IMR-90 (cell line): ENCODE measurements at regions not wholly inside any gene's neighbourhood (a gene's known extent, or its start where the extent isn't known, plus 50 kb on each side); places are given as distances from the start of the nearest gene placed in this dataset.

ENCODE experiments used
- ATAC-seq: fragments of 200-7000 bp; cut with Tn5 transposase; 2 replicates; pipeline ENCODE4 v1.9.1; 2020; ENCODE audit warnings: low read depth, mild to moderate bottlenecking, moderate library complexity
- BruUV-seq: library from RNA; stranded (reverse); fragments of 400-500 nt; replicated peaks from 2 replicates; lab custom pipeline; 2021; lab: Mats Ljungman, UMichigan
- CTCF ChIA-PET: fragments of 300-600 bp; formaldehyde crosslinking; extraction: SDS; loops from one replicate; lab custom pipeline; 2021; ENCODE audit warnings: antibody characterized with exemption; lab: Yijun Ruan, JAX
- POLR2A ChIA-PET: fragments of 300-600 bp; sonication (Branson Sonifier 250); formaldehyde crosslinking; loops from one replicate; lab custom pipeline; 2022; ENCODE audit warnings: antibody characterized with exemption; ENCODE audit not compliant: unreplicated experiment; lab: Charles Lee
- DNase-seq: peaks from one replicate; pipeline ENCODE4 v3.0.0; 2013
- H2AFZ ChIP-seq: replicated peaks from 2 replicates; pipeline ENCODE3; 2013; ENCODE audit warnings: low read length, mild to moderate bottlenecking; ENCODE audit not compliant: poor library complexity
- H2AK5ac ChIP-seq: 2 replicates; pipeline ENCODE4 v1.6.1; 2013; ENCODE audit warnings: low read depth, low read length, inconsistent platforms
- H2AK9ac ChIP-seq: replicated peaks from 2 replicates; pipeline ENCODE3; 2013; ENCODE audit warnings: mild to moderate bottlenecking, low read depth, low read length, moderate library complexity; ENCODE audit not compliant: poor library complexity
- H2BK120ac ChIP-seq: 2 replicates; pipeline ENCODE4 v1.6.1; 2013; ENCODE audit warnings: low read depth, low read length, inconsistent platforms
- H2BK15ac ChIP-seq: 3 replicates; pipeline ENCODE4 v1.6.1; 2013; ENCODE audit warnings: low read depth, low read length, inconsistent platforms
- H2BK20ac ChIP-seq: 2 replicates; pipeline ENCODE4 v1.6.1; 2013; ENCODE audit warnings: low read depth, mild to moderate bottlenecking, inconsistent platforms, low read length, moderate library complexity
- H2BK5ac ChIP-seq: 2 replicates; pipeline ENCODE4 v1.6.1; 2013; ENCODE audit warnings: mild to moderate bottlenecking, low read depth, low read length, inconsistent platforms; ENCODE audit not compliant: poor library complexity, severe bottlenecking
- H3K14ac ChIP-seq: replicated peaks from 2 replicates; pipeline ENCODE4 v1.6.1; 2013; ENCODE audit warnings: low read depth, low read length, inconsistent platforms
- H3K18ac ChIP-seq: 2 replicates; pipeline ENCODE4 v1.6.1; 2013; ENCODE audit warnings: low read depth, low read length, control low read depth
- H3K23ac ChIP-seq: 2 replicates; pipeline ENCODE4 v1.6.1; 2013; ENCODE audit warnings: low read depth, low read length, inconsistent platforms
- H3K27ac ChIP-seq: 2 replicates; pipeline ENCODE4 v1.5.1; 2013; ENCODE audit warnings: mild to moderate bottlenecking, control low read depth, low read length; ENCODE audit not compliant: insufficient read depth
- H3K27me3 ChIP-seq: 2 replicates; pipeline ENCODE4 v1.6.1; 2013; ENCODE audit warnings: low read length; ENCODE audit not compliant: control insufficient read depth, insufficient read depth
- H3K36me3 ChIP-seq: 2 replicates; pipeline ENCODE4 v1.6.1; 2013; ENCODE audit warnings: low read length, mixed read lengths; ENCODE audit not compliant: control insufficient read depth, insufficient read depth
- H3K4ac ChIP-seq: 2 replicates; pipeline ENCODE4 v1.6.1; 2013; ENCODE audit warnings: low read depth, low read length, inconsistent platforms
- H3K4me1 ChIP-seq: 2 replicates; pipeline ENCODE4 v1.6.1; 2013; ENCODE audit warnings: low read length, mixed read lengths; ENCODE audit not compliant: control insufficient read depth, insufficient read depth
- H3K4me2 ChIP-seq: 2 replicates; pipeline ENCODE4 v1.6.1; 2013; ENCODE audit warnings: low read depth, mild to moderate bottlenecking, control low read depth, low read length, moderate library complexity
- H3K4me3 ChIP-seq: 2 replicates; pipeline ENCODE4 v1.5.1; 2013; ENCODE audit warnings: low read depth, mild to moderate bottlenecking, control low read depth, low read length, moderate library complexity; ENCODE audit not compliant: insufficient read depth
- H3K56ac ChIP-seq: 2 replicates; pipeline ENCODE4 v1.6.1; 2013; ENCODE audit warnings: low read length, inconsistent platforms; ENCODE audit not compliant: insufficient read depth; ENCODE audit errors: extremely low read depth
- H3K79me1 ChIP-seq, 2 experiments: 2 replicates each; pipeline ENCODE4 v1.6.1; 2013; ENCODE audit warnings: low read length in 2 of 2, inconsistent platforms in 1 of 2, low read depth in 1 of 2
- H3K9ac ChIP-seq: 2 replicates; pipeline ENCODE4 v1.6.1; 2013; ENCODE audit warnings: low read depth, low read length, control low read depth
- H3K9me1 ChIP-seq: 2 replicates; pipeline ENCODE4 v1.6.1; 2013; ENCODE audit warnings: low read length, inconsistent platforms; ENCODE audit not compliant: insufficient read depth
- H3K9me3 ChIP-seq: 2 replicates; pipeline ENCODE4 v1.6.1; 2013; ENCODE audit warnings: low read length; ENCODE audit not compliant: control insufficient read depth, insufficient read depth
- H4K20me1 ChIP-seq: 2 replicates; pipeline ENCODE4 v1.6.1; 2013; ENCODE audit warnings: low read length, inconsistent platforms; ENCODE audit not compliant: insufficient read depth
- H4K5ac ChIP-seq: 2 replicates; pipeline ENCODE4 v1.6.1; 2013; ENCODE audit warnings: mild to moderate bottlenecking, low read depth, low read length, control low read depth
- H4K8ac ChIP-seq, 2 experiments: 2 replicates each; pipeline ENCODE4 v1.6.1; 2013; ENCODE audit warnings: low read depth in 2 of 2, low read length in 2 of 2, control low read depth in 1 of 2, inconsistent platforms in 1 of 2
- H4K91ac ChIP-seq: 2 replicates; pipeline ENCODE4 v1.6.1; 2013; ENCODE audit warnings: low read depth, low read length, inconsistent platforms; ENCODE audit not compliant: insufficient read depth
- BHLHE40 ChIP-seq: fragments of 150-350 bp; IDR thresholded peaks from 2 replicates; pipeline ENCODE4 v1.6.1; 2016; ENCODE audit warnings: mild to moderate bottlenecking, low read depth, low read length
- CEBPB ChIP-seq: IDR thresholded peaks from 2 replicates; pipeline ENCODE4 v1.6.1; 2012; ENCODE audit warnings: low read depth, low read length, improper control_type of control experiment
- FOS ChIP-seq: fragments of 150-350 bp; IDR thresholded peaks from 2 replicates; pipeline ENCODE4 v1.6.1; 2016; ENCODE audit warnings: low read depth, low read length
- MAFK ChIP-seq: IDR thresholded peaks from 2 replicates; pipeline ENCODE4 v1.6.1; 2012; ENCODE audit warnings: low read depth, low read length, improper control_type of control experiment
- MXI1 ChIP-seq: IDR thresholded peaks from 2 replicates; pipeline ENCODE4 v1.6.1; 2012; ENCODE audit warnings: low read depth, mild to moderate bottlenecking, low read length, moderate library complexity, borderline replicate concordance
- POLR2A ChIP-seq: IDR thresholded peaks from 2 replicates; pipeline ENCODE4 v1.6.1; 2012; ENCODE audit warnings: mild to moderate bottlenecking, low read depth, low read length
- RCOR1 ChIP-seq: IDR thresholded peaks from 2 replicates; pipeline ENCODE4 v1.6.1; 2012; ENCODE audit warnings: mild to moderate bottlenecking, low read length, improper control_type of control experiment; ENCODE audit not compliant: insufficient replicate concordance
- SMC3 ChIP-seq: fragments of 150-350 bp; IDR thresholded peaks from 2 replicates; pipeline ENCODE4 v1.6.1; 2016; ENCODE audit warnings: low read depth, mild to moderate bottlenecking, antibody characterized with exemption, low read length, moderate library complexity
- WGBS, 2 experiments: methylation state at CpG; one replicate each; pipeline versions ENCODE4 v1.1.5 to v1.1.7; 2013; ENCODE audit warnings: missing lambda C conversion rate in 2 of 2; ENCODE audit not compliant: insufficient read length in 1 of 2; ENCODE audit errors: extremely low coverage in 2 of 2; 5-methylcytosine and 5-hydroxymethylcytosine counted together
- dilution Hi-C: fragments of 300-500 bp; cut with HindIII; formaldehyde crosslinking; loops from one replicate; pipeline ENCODE4 v1.14.3; 2018; ENCODE audit warnings: low sequenced_read_pairs; ENCODE audit not compliant: unreplicated experiment
- in situ Hi-C: fragments of 300-500 bp; cut with MboI; formaldehyde crosslinking; loops from 3 replicates; pipeline ENCODE4 v1.14.3; 2019; ENCODE audit warnings: low sequenced_read_pairs, inconsistent platforms, mixed read lengths
- intact Hi-C: fragments of 100-400 bp; cut with micrococcal nuclease; formaldehyde crosslinking; loops from 2 replicates; pipeline ENCODE4 v1.10.0; 2022

GRCh38 chr1:189311915-189312314, 1165.7 kb downstream of the BRINP3 start:
- H3K4me3 ChIP-seq = no peak overlapping the region
- dilution Hi-C loops (no loop called here), intact Hi-C loops (no loop called here), in situ Hi-C loops (no loop called here)
- no peak overlapping the region for H3K27ac ChIP-seq
- H4K91ac ChIP-seq = no peak overlapping the region
- H4K20me1 ChIP-seq = no peaks in the 10 kb centered on the region
- no peak overlapping the region for H3K56ac ChIP-seq
- H2AK5ac ChIP-seq = no peak overlapping the region
- H3K27me3 ChIP-seq = no peaks in the 10 kb centered on the region
- H2AFZ ChIP-seq = no peak overlapping the region
- ChIA-PET CTCF (no interaction called here), POLR2A (no interaction called here)
- H3K14ac ChIP-seq = no peak overlapping the region
- H2BK15ac ChIP-seq = no peak overlapping the region
- H3K18ac ChIP-seq = no peak overlapping the region
- no peak overlapping the region for H4K8ac ChIP-seq
- no peak overlapping the region for H3K4me2 ChIP-seq
- no peaks in the 10 kb centered on the region for H3K79me1 ChIP-seq
- BruUV-seq = no TSS peak
- no peaks in the 10 kb centered on the region for H3K9me3 ChIP-seq
- DNase-seq (no peak), ATAC-seq (no peak)
- no peak overlapping the region for H2BK20ac ChIP-seq
- no peak overlapping the region for H3K23ac ChIP-seq
- no peaks in the 10 kb centered on the region for H3K9me1 ChIP-seq
- H2BK5ac ChIP-seq = no peak overlapping the region
- no peak overlapping the region for H2AK9ac ChIP-seq
- no CpG with 5 or more reads among the region's 2 CpGs for WGBS, 2 experiments
- no peaks in the 10 kb centered on the region for H3K4me1 ChIP-seq
- no peak overlapping the region for H4K5ac ChIP-seq
- no peaks in the 10 kb centered on the region for H3K36me3 ChIP-seq
- TF ChIP-seq MXI1 = no peak
- no peak for TF ChIP-seq POLR2A
- TF ChIP-seq RCOR1 = no peak
- TF ChIP-seq MAFK = no peak
- TF ChIP-seq FOS = no peak
- TF ChIP-seq SMC3 = no peak
- TF ChIP-seq BHLHE40 = no peak
- no peak for TF ChIP-seq CEBPB
- no peak overlapping the region for H2BK120ac ChIP-seq
- H3K4ac ChIP-seq = no peak overlapping the region
- no peak overlapping the region for H3K9ac ChIP-seq
